Karpas-422 (cell line): ENCODE measurements at regions not wholly inside any gene's neighbourhood (a gene's known extent, or its start where the extent isn't known, plus 50 kb on each side); places are given as distances from the start of the nearest gene placed in this dataset.

Source experiments
- DNase-seq: peaks from one replicate; pipeline ENCODE4 v3.0.0-alpha.2; 2015
- H2AFZ ChIP-seq: fragments of 200-600 bp; sonication (generic); 2 replicates; pipeline ENCODE4 v1.6.1; 2014; ENCODE audit warnings: antibody characterized with exemption, low read length, mixed read lengths
- H3K27ac ChIP-seq: fragments of 200-600 bp; sonication (generic); 2 replicates; pipeline ENCODE4 v1.5.1; 2014; ENCODE audit warnings: mild to moderate bottlenecking, low read length, moderate library complexity
- H3K27me3 ChIP-seq: fragments of 200-600 bp; sonication (generic); 2 replicates; pipeline ENCODE4 v1.6.1; 2014; ENCODE audit warnings: low read length, mixed read lengths
- H3K36me3 ChIP-seq: fragments of 200-600 bp; sonication (generic); 2 replicates; pipeline ENCODE4 v1.6.1; 2014; ENCODE audit warnings: low read length, mixed read lengths; ENCODE audit not compliant: insufficient read depth
- H3K4me1 ChIP-seq: fragments of 200-600 bp; sonication (generic); 2 replicates; pipeline ENCODE4 v1.6.1; 2014; ENCODE audit warnings: mild to moderate bottlenecking, low read length, mixed read lengths
- H3K4me2 ChIP-seq: fragments of 200-600 bp; sonication (generic); 2 replicates; pipeline ENCODE4 v1.6.1; 2014; ENCODE audit warnings: low read length, low read depth, mild to moderate bottlenecking; ENCODE audit not compliant: poor library complexity, severe bottlenecking
- H3K4me3 ChIP-seq: fragments of 200-600 bp; sonication (generic); 2 replicates; pipeline ENCODE4 v1.5.1; 2014; ENCODE audit warnings: mild to moderate bottlenecking, antibody characterized with exemption, low read length, mixed read lengths
- H3K79me2 ChIP-seq: fragments of 200-600 bp; sonication (generic); 2 replicates; pipeline ENCODE4 v1.6.1; 2014; ENCODE audit warnings: mild to moderate bottlenecking, low read length, mixed read lengths
- H3K9ac ChIP-seq: fragments of 200-600 bp; sonication (generic); 2 replicates; pipeline ENCODE4 v1.6.0; 2014; ENCODE audit warnings: low read length
- H3K9me2 ChIP-seq: fragments of 200-600 bp; sonication (generic), shearing (Covaris generic); replicated peaks from 2 replicates; pipeline ENCODE4 v1.6.0; 2014; ENCODE audit warnings: mild to moderate bottlenecking, low read length, moderate library complexity; ENCODE audit not compliant: insufficient read depth
- H3K9me3 ChIP-seq: fragments of 300-700, 200-600 bp; sonication (generic); 2 replicates; pipeline ENCODE4 v1.6.1; 2014; ENCODE audit warnings: low read length, mixed read lengths
- H4K20me1 ChIP-seq: fragments of 200-600 bp; sonication (generic); 2 replicates; pipeline ENCODE4 v1.6.1; 2014; ENCODE audit warnings: mild to moderate bottlenecking, antibody characterized with exemption, low read length, low read depth; ENCODE audit not compliant: insufficient read depth

DNA sequence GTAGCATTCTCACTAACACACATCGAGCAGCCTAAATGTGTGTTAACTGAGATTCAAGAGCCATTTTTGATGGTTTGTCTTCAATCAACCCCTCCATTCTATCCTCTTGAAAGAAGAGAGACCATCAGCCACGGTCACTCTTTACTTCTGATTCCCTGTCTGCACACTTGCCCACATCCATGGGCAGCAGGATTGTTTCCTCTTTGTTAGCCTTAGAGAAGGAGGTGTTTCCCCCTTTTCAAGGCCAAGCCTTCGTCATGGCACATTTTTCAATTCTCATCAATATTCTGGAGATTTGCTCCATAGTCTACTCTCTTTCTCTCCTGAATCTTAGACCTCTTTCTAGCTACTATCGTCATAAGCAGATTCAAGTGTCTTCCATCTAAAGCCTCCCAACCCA lies 522.4 kb upstream of the NAALADL2 start:
- Histone ChIP-seq H2AFZ (no peak overlapping the region), H3K9ac (no peak overlapping the region), H3K27me3 (no peaks in the 10 kb centered on the region), H3K4me2 (no peak overlapping the region), H3K9me2 (no peaks in the 10 kb centered on the region), H3K4me1 (no peaks in the 10 kb centered on the region), H3K4me3 (no peak overlapping the region), H3K9me3 (peaks cover 13% of the 10 kb centered on the region; the same call in 1 of the 2 replicates), H3K27ac (no peak overlapping the region), H3K36me3 (no peaks in the 10 kb centered on the region), H4K20me1 (no peaks in the 10 kb centered on the region), H3K79me2 (no peaks in the 10 kb centered on the region)
- DNase-seq, result no peak

DNA sequence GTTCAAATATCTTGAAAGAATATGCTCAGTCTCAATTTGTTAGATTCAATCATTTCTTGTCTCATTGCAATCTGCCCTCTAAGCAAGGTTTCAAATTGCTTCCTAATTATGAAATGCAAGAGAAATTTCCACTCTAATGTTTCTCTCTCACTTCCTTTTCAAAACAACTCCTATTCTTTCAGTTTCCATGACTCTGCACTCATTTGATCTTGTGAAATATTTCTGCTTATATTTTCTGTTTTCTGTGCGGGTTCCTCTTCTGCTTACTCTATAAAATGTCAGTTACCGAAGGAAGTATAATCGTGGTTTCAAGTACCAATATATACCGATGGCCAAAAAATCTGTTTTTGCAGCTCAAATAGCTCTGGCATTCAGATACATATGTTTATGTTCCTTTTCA lies 521.9 kb upstream of the NAALADL2 start:
- Histone ChIP-seq H3K9me3 (peaks cover 15% of the 10 kb centered on the region; the same call in 1 of the 2 replicates), H3K9ac (no peak overlapping the region)
- no peak for DNase-seq

DNA sequence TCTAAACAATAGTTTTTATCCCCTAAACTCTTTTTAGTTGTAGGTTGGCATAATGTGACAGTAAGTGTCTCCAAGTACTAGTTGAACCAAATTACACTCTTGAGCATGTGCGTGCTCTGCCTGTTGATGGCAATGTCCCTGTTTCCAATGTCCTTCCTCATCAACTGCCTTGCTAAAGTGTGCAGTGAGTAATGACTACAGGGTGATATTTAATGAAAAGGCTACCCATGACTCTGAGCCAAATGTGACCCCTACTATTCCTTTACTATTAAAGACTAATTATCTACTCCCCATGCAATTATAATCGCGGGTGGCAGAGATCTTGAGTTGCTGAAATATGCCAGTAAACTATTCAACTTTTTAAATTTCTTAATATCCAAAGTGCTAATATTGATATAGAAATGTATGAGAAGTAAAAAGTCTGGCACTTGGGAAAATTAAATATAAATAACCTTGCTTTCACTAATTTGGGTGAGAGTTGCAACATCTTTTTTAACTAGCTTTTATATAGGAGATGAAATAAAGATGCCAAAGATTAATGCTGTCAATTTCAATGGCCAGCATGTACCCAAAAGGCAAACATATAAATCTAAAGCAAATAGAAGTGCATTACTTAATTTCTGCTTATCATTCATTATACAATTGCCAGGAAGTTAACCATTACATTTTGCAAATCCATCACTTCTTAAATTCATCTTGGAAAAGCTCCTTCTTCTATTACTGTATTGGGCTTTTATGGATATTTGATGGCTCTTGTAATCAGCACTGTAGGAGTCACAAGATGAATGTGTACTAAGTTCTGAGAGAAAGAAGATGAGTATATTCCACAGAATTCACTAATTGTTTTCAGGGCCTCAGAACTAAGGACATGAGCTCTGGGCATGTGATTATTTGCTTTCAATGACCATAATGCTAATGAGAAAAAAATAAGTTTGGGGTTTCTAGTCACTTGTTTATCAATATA lies 518.2 kb upstream of the NAALADL2 start:
- H3K9me2 ChIP-seq, result no peaks in the 10 kb centered on the region
- no peak overlapping the region for H3K27ac ChIP-seq
- H3K9ac ChIP-seq, result no peak overlapping the region
- H3K4me3 ChIP-seq, result no peak overlapping the region
- H3K36me3 ChIP-seq, result no peaks in the 10 kb centered on the region
- no peaks in the 10 kb centered on the region for H3K79me2 ChIP-seq
- H2AFZ ChIP-seq, result no peak overlapping the region
- no peaks in the 10 kb centered on the region for H4K20me1 ChIP-seq
- DNase-seq, result no peak
- no peak overlapping the region for H3K4me2 ChIP-seq
- H3K27me3 ChIP-seq, result no peaks in the 10 kb centered on the region
- H3K4me1 ChIP-seq, result no peaks in the 10 kb centered on the region
- H3K9me3 ChIP-seq, result peaks cover 5% of the 10 kb centered on the region; the same call in 1 of the 2 replicates

More for the DNA sequence above, 521.9 kb upstream of the NAALADL2 start:
- no peak overlapping the region for H3K4me2 ChIP-seq
- H3K9me2 ChIP-seq, result no peaks in the 10 kb centered on the region
- H3K36me3 ChIP-seq, result no peaks in the 10 kb centered on the region
- H3K4me1 ChIP-seq, result no peaks in the 10 kb centered on the region
- no peak overlapping the region for H3K27ac ChIP-seq
- H4K20me1 ChIP-seq, result no peaks in the 10 kb centered on the region
- no peak overlapping the region for H3K4me3 ChIP-seq
- H2AFZ ChIP-seq, result no peak overlapping the region
- no peaks in the 10 kb centered on the region for H3K27me3 ChIP-seq
- H3K79me2 ChIP-seq, result no peaks in the 10 kb centered on the region

DNA sequence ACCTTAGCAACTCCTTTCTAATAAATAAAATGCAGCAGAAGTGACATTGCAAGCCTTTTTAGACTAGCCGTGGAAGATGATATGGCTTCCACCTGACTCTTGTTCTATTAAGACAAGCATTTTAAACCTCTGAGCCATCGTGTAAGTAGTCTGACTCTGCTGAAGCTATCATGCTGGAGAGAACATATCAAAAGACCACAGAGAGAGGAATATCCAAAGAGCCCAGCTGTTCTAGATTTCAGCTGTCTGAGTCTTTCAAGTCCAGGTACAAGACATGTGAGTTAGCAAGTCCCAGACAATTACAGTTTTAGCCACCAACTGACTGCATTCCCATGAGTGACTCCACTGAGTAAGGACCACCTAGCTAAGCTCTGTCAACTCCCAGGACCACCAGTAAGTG lies 517.0 kb upstream of the NAALADL2 start:
- peaks cover 13% of the 10 kb centered on the region; the same call in 1 of the 2 replicates for H3K9me3 ChIP-seq
- no peaks in the 10 kb centered on the region for H3K79me2 ChIP-seq
- H3K36me3 ChIP-seq, result no peaks in the 10 kb centered on the region
- no peak overlapping the region for H3K4me2 ChIP-seq
- H2AFZ ChIP-seq, result no peak overlapping the region
- H3K27ac ChIP-seq, result no peak overlapping the region
- H3K27me3 ChIP-seq, result no peaks in the 10 kb centered on the region
- no peaks in the 10 kb centered on the region for H3K9me2 ChIP-seq
- no peak overlapping the region for H3K4me3 ChIP-seq
- H4K20me1 ChIP-seq, result no peaks in the 10 kb centered on the region
- H3K9ac ChIP-seq, result no peak overlapping the region
- DNase-seq, result no peak
- no peaks in the 10 kb centered on the region for H3K4me1 ChIP-seq

DNA sequence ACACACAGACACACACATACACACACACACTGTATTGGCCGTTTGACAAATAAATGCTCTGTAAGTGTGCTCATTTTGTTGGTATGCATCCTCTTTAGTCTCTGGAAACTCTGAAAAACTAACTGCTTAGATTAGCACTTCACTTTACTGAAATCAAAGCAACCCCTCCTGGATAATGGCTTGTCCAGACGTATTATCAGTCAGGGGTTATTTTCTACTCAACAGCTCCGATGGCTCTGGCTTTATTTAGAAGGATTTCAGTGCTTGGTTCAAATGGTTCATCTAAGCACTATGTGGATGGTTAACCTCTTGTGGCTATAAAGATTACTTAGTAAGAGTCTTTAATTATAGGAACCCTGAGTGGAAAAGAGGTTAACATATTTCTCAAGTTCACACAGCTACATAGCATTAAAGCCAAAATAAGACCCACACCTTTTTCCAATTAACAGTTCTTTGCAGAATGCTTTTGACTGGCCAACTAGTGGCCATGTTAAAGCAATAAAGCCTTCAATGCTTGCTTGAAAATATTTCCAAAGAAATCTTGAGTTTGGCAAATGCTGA lies 516.1 kb upstream of the NAALADL2 start:
- no peak overlapping the region for H3K27ac ChIP-seq
- no peaks in the 10 kb centered on the region for H3K27me3 ChIP-seq
- H3K79me2 ChIP-seq, result no peaks in the 10 kb centered on the region
- no peaks in the 10 kb centered on the region for H4K20me1 ChIP-seq
- H3K4me1 ChIP-seq, result no peaks in the 10 kb centered on the region
- no peaks in the 10 kb centered on the region for H3K36me3 ChIP-seq
- peaks cover 16% of the 10 kb centered on the region; the same call in 1 of the 2 replicates for H3K9me3 ChIP-seq
- no peak overlapping the region for H3K9ac ChIP-seq
- H3K9me2 ChIP-seq, result no peaks in the 10 kb centered on the region
- DNase-seq, result no peak
- no peak overlapping the region for H2AFZ ChIP-seq
- H3K4me2 ChIP-seq, result no peak overlapping the region
- no peak overlapping the region for H3K4me3 ChIP-seq

DNA sequence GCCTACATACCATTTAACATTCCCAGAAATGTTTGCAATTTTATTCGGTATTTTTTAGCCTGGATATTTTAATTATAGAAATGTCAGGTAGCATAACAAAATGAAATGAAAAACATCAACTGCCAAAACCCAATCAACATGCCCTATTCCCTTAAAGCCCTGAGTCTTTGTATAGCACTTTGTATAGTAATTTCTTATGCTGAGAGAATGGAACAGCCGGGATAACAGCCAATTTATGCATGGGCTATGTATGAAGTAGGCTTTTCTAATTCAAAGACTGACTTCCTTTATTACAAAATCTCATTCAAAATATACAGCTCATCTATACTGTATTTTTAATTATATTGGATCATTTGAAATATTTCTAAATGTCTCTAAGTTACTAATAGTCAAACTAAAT lies 513.0 kb upstream of the NAALADL2 start:
- no peak overlapping the region for H2AFZ ChIP-seq
- no peak overlapping the region for H3K9ac ChIP-seq
- H3K9me2 ChIP-seq, result no peaks in the 10 kb centered on the region
- H4K20me1 ChIP-seq, result no peaks in the 10 kb centered on the region
- H3K4me1 ChIP-seq, result no peaks in the 10 kb centered on the region
- H3K27ac ChIP-seq, result no peak overlapping the region
- H3K27me3 ChIP-seq, result no peaks in the 10 kb centered on the region
- peaks cover 30% of the 10 kb centered on the region; the same call in 1 of the 2 replicates for H3K9me3 ChIP-seq
- DNase-seq, result no peak
- H3K36me3 ChIP-seq, result no peaks in the 10 kb centered on the region
- H3K79me2 ChIP-seq, result no peaks in the 10 kb centered on the region
- no peak overlapping the region for H3K4me3 ChIP-seq
- no peak overlapping the region for H3K4me2 ChIP-seq

DNA sequence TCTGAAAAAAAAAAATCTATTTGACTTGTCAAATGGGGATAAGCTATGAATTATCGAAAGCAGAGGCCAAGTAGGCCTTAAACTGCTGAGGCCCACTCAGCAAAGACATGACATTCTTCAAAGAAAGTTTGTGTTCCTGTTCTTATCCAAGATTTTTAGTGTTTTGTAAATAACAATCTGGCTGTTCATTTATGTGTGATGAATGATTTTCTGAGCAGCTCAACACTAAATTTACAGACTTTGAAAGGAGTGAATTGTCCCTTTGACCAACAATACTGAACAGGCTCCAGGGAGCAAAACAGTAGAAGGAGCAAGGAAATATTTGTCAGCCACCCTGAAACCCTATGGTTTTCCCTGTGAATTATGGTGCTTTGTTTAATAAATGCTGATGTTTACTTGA lies 512.6 kb upstream of the NAALADL2 start:
- Histone ChIP-seq H3K27ac (no peak overlapping the region), H3K4me2 (no peak overlapping the region), H3K36me3 (no peaks in the 10 kb centered on the region), H2AFZ (no peak overlapping the region), H3K4me3 (no peak overlapping the region), H3K79me2 (no peaks in the 10 kb centered on the region), H3K27me3 (no peaks in the 10 kb centered on the region), H3K9me2 (no peaks in the 10 kb centered on the region), H3K9ac (no peak overlapping the region), H3K4me1 (no peaks in the 10 kb centered on the region), H3K9me3 (peaks cover 30% of the 10 kb centered on the region; the same call in 1 of the 2 replicates), H4K20me1 (no peaks in the 10 kb centered on the region)
- DNase-seq, result no peak

DNA sequence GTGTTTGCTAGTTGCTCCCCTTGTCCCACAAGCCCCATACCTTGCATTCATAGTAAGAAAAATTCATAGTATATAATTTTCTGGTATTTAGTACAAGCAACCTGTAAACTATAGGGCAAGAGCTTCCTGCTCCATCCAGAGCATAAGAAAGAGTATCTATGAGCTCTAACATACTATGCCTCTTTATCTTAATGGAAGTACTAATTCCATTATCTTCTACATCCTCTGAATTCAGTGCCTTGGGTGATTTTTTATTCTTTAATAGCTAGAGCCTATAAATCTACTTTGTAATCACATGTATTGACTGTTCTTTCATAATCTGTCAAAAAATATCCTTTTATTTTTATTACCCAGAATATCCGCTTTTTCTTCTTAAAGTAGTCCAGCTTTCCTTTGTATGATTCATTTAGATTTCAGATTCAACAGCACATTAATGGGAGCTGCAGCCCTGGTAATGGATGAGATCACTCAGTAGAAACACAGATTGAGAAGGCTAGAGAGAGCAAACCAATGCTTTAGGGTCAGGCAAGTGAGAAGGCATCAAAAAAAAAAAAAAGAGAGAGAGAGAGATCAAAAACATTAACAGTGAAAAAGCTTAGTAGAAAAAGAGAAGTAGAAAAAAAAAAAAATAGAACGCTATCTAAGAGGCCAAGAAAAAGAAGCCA lies 511.5 kb upstream of the NAALADL2 start:
- Histone ChIP-seq H3K9me2 (no peaks in the 10 kb centered on the region), H3K79me2 (no peaks in the 10 kb centered on the region), H3K4me2 (no peak overlapping the region), H3K9me3 (peaks cover 31% of the 10 kb centered on the region), H3K9ac (no peak overlapping the region), H3K27me3 (no peaks in the 10 kb centered on the region), H2AFZ (no peak overlapping the region), H4K20me1 (no peaks in the 10 kb centered on the region), H3K4me1 (no peaks in the 10 kb centered on the region), H3K36me3 (no peaks in the 10 kb centered on the region), H3K27ac (no peak overlapping the region), H3K4me3 (no peak overlapping the region)
- DNase-seq, result no peak
